Endothelial cell of umbilical vein (primary cell): ENCODE measurements at regions not wholly inside any gene's neighbourhood (a gene's known extent, or its start where the extent isn't known, plus 50 kb on each side); places are given as distances from the start of the nearest gene placed in this dataset.

Experiments
- BruUV-seq: library from RNA; stranded (reverse); fragments of 400-500 nt; replicated peaks from 2 replicates; lab custom pipeline; 2021; lab: Mats Ljungman, UMichigan
- CTCF ChIA-PET: fragments of 300-600, 350-600 bp; sonication (Branson Sonifier 250); formaldehyde crosslinking; loops from one replicate; lab custom pipeline; 2021; ENCODE audit warnings: antibody characterized with exemption, inconsistent platforms; lab: Charles Lee
- POLR2A ChIA-PET: fragments of 300-600, 350-600 bp; sonication (Branson Sonifier 250); formaldehyde crosslinking; loops from one replicate; lab custom pipeline; 2021; ENCODE audit warnings: antibody characterized with exemption, inconsistent platforms; lab: Charles Lee
- DNase-seq: peaks from one replicate; pipeline ENCODE4 v3.0.0-alpha.2; 2011; ENCODE audit warnings: low read depth, low spot score
- FAIRE-seq: peaks from 2 replicates; lab custom pipeline; 2011; peaks lifted over from hg19 to GRCh38; lab: Jason Lieb, UNC
- H2AFZ ChIP-seq: 2 replicates; pipeline ENCODE4 v1.6.0; 2012; ENCODE audit warnings: low read depth, low read length, control low read depth, inconsistent platforms
- H3K27ac ChIP-seq: 2 replicates; pipeline ENCODE4 v1.5.1; 2011; ENCODE audit warnings: low read depth, mild to moderate bottlenecking, control low read depth, low read length, moderate library complexity; ENCODE audit not compliant: insufficient read depth
- H3K27me3 ChIP-seq, 2 experiments: 2 replicates each; pipeline versions ENCODE4 v1.6.0 to v1.6.1; 2011; ENCODE audit warnings: low read length in 2 of 2, mixed read lengths in 1 of 2; ENCODE audit not compliant: control insufficient read depth in 2 of 2, insufficient read depth in 2 of 2
- H3K36me3 ChIP-seq, 2 experiments: 2 replicates in 1 of 2; 3 replicates in 1 of 2; pipeline ENCODE4 v1.5.1; 2011; ENCODE audit warnings: low read length in 2 of 2, mild to moderate bottlenecking in 1 of 2, moderate library complexity in 1 of 2; ENCODE audit not compliant: control insufficient read depth in 2 of 2, insufficient read depth in 2 of 2; ENCODE audit errors: extremely low read depth in 1 of 2
- H3K4me1 ChIP-seq: 3 replicates; pipeline ENCODE4 v1.5.1; 2011; ENCODE audit warnings: mild to moderate bottlenecking, low read length; ENCODE audit not compliant: control insufficient read depth, insufficient read depth; ENCODE audit errors: extremely low read depth
- H3K4me2 ChIP-seq: 2 replicates; pipeline ENCODE4 v1.6.1; 2011; ENCODE audit warnings: low read length, control low read depth, mixed read lengths; ENCODE audit not compliant: insufficient read depth
- H3K4me3 ChIP-seq, 3 experiments: fragments of 200-600 bp in 1 of 3; sonication (generic), shearing (Covaris generic) in 1 of 3; replicated peaks in 1 of 3; 2 replicates each; pipeline ENCODE4 v1.5.1; 2011 to 2016; ENCODE audit warnings: control low read depth in 3 of 3, low read length in 3 of 3, mild to moderate bottlenecking in 2 of 3, inconsistent platforms in 1 of 3, low read depth in 1 of 3, moderate library complexity in 1 of 3; ENCODE audit not compliant: insufficient read depth in 1 of 3
- H3K79me2 ChIP-seq: 2 replicates; pipeline ENCODE4 v1.6.0; 2012; ENCODE audit warnings: low read length, inconsistent platforms; ENCODE audit not compliant: control insufficient read depth, insufficient read depth
- H3K9ac ChIP-seq: replicated peaks from 2 replicates; pipeline ENCODE3; 2011; ENCODE audit warnings: low read length, control low read depth; ENCODE audit not compliant: insufficient read depth; ENCODE audit errors: extremely low read depth
- H3K9me1 ChIP-seq: replicated peaks from 3 replicates; pipeline ENCODE4 v1.6.0; 2011; ENCODE audit warnings: mild to moderate bottlenecking, low read length; ENCODE audit not compliant: control insufficient read depth, insufficient read depth; ENCODE audit errors: extremely low read depth
- H3K9me3 ChIP-seq: replicated peaks from 2 replicates; pipeline ENCODE4 v1.5.1; 2012; ENCODE audit warnings: low read length, inconsistent platforms; ENCODE audit not compliant: control insufficient read depth, insufficient read depth
- H4K20me1 ChIP-seq: replicated peaks from 2 replicates; pipeline ENCODE3; 2011; ENCODE audit warnings: mild to moderate bottlenecking, low read length; ENCODE audit not compliant: control insufficient read depth, insufficient read depth; ENCODE audit errors: extremely low read depth
- CTCF ChIP-seq, 2 donors: IDR thresholded peaks; 1 replicate in 1 of 2; 2 replicates in 1 of 2; pipeline ENCODE4 v1.5.1; 2011; ENCODE audit warnings: low read length in 2 of 2, mild to moderate bottlenecking in 2 of 2, moderate library complexity in 2 of 2, control low read depth in 1 of 2, inconsistent platforms in 1 of 2, low read depth in 1 of 2; ENCODE audit not compliant: insufficient read depth in 1 of 2; ENCODE audit errors: extremely low read depth in 1 of 2
- EZH2 ChIP-seq: IDR thresholded peaks from 2 replicates; pipeline ENCODE4 v1.6.1; 2012; ENCODE audit warnings: borderline replicate concordance, low read depth, mild to moderate bottlenecking, moderate library complexity, low read length, inconsistent platforms; ENCODE audit not compliant: severe bottlenecking
- FOS ChIP-seq: IDR thresholded peaks from 2 replicates; pipeline ENCODE4 v1.6.1; 2011; ENCODE audit warnings: mild to moderate bottlenecking, low read length, moderate library complexity, borderline replicate concordance; ENCODE audit not compliant: insufficient read depth
- GATA2 ChIP-seq: IDR thresholded peaks from 2 replicates; pipeline ENCODE4 v1.7.0; 2011; ENCODE audit warnings: low read depth, mild to moderate bottlenecking, moderate library complexity, mixed read lengths, low read length; ENCODE audit not compliant: insufficient read length, insufficient read depth
- JUN ChIP-seq: IDR thresholded peaks from 2 replicates; pipeline ENCODE4 v1.6.1; 2011; ENCODE audit warnings: borderline replicate concordance, low read depth; ENCODE audit not compliant: insufficient read length, insufficient read depth
- MAX ChIP-seq: IDR thresholded peaks from 2 replicates; pipeline ENCODE4 v1.6.1; 2011; ENCODE audit not compliant: insufficient read depth, insufficient read length
- MYC ChIP-seq: IDR thresholded peaks from one replicate; pipeline ENCODE4 v1.6.1; 2011; ENCODE audit warnings: mild to moderate bottlenecking, low read depth, low read length
- POLR2A ChIP-seq: IDR thresholded peaks from 2 replicates; pipeline ENCODE4 v1.6.1; 2012; ENCODE audit warnings: low read depth, mild to moderate bottlenecking, control low read depth, low read length
- POLR2AphosphoS5 ChIP-seq: IDR thresholded peaks from 2 replicates; pipeline ENCODE4 v1.6.1; 2012; ENCODE audit warnings: low read depth, mild to moderate bottlenecking, control low read depth, low read length, moderate library complexity; ENCODE audit not compliant: insufficient read depth
- dilution Hi-C: fragments of 300-500 bp; cut with MboI; formaldehyde crosslinking; loops from one replicate; pipeline ENCODE4 v1.15.0; 2019; ENCODE audit warnings: low sequenced_read_pairs; ENCODE audit not compliant: extremely low pct_ligation_motif_present
- intact Hi-C: fragments of 100-400 bp; cut with micrococcal nuclease; formaldehyde crosslinking; loops from one replicate; pipeline ENCODE4 v1.10.0; 2022

DNA sequence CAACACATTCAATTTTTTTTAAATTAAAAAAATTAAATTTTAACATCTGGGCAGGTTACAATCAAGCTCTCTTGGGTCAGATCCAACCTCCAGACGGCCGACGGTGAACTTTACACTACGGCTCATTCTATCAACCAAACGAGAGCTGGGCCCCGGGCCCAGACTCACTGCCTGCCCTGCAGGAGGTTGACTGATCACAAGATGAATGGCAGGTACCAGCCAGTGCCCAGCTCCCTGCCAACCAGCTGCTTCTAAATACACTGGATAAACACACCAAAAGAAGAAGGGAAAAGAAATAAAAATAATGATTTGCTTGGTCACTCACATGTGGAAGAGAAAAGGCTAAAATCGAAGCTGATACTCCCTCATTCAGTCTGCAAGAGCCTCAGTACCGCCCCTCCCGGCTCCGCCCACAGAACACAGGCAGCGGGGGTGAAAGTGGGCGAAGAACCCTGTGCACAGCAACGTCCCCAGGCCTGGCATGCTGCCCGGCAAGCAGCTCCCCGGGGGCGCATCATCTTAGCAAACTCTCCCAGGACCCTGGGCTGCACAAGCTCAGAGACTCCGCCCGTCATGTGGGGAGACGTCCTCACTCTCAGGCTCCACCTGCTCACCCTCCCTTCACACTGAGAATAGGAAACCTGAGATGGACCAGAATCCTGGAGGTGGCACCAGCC, 303.4 kb downstream of the SHANK2 start:
- FAIRE-seq: no peak
- no peaks in the 10 kb centered on the region for H3K27me3 ChIP-seq
- no peak overlapping the region for H3K4me3 ChIP-seq
- dilution Hi-C loops (no loop called here), intact Hi-C loops (no loop called here)
- ChIA-PET POLR2A (no interaction called here), CTCF (no interaction called here)
- no peaks in the 10 kb centered on the region for H3K79me2 ChIP-seq
- DNase-seq: no peak
- no peaks in the 10 kb centered on the region for H3K4me1 ChIP-seq
- H3K9me1 ChIP-seq: no peaks in the 10 kb centered on the region
- no peak overlapping the region for H3K9ac ChIP-seq
- no peaks in the 10 kb centered on the region for H3K36me3 ChIP-seq
- H3K27ac ChIP-seq: no peak overlapping the region
- BruUV-seq: no TSS peak
- no peak for TF ChIP-seq JUN
- TF ChIP-seq POLR2A: no peak
- TF ChIP-seq EZH2: no peak
- no peak for TF ChIP-seq CTCF (IDR thresholded peaks at IDR 0.05; ENCODE audit: extremely low read depth in 1 of 2, insufficient read depth in 1 of 2, low read depth in 1 of 2, low read length in 2 of 2)
- TF ChIP-seq FOS: no peak
- no peak for TF ChIP-seq MAX
- no peak for TF ChIP-seq GATA2
- no peak for TF ChIP-seq MYC
- TF ChIP-seq POLR2AphosphoS5: no peak
- no peaks in the 10 kb centered on the region for H4K20me1 ChIP-seq
- no peak overlapping the region for H2AFZ ChIP-seq
- peaks cover 7% of the 10 kb centered on the region for H3K9me3 ChIP-seq
- H3K4me2 ChIP-seq: no peak overlapping the region
